DOHH2 (cell line): ENCODE measurements at regions not wholly inside any gene's neighbourhood (a gene's known extent, or its start where the extent isn't known, plus 50 kb on each side); places are given as distances from the start of the nearest gene placed in this dataset.

Experiments used
- CTCF ChIP-seq: fragments of 200-600 bp; sonication (generic); IDR thresholded peaks from one replicate; pipeline ENCODE4 v1.5.1; 2014; ENCODE audit warnings: antibody characterized with exemption, mild to moderate bottlenecking, low read depth, low read length; ENCODE audit not compliant: poor library complexity, severe bottlenecking
- EZH2phosphoT487 ChIP-seq: fragments of 200-600 bp; sonication (generic); IDR thresholded peaks from 2 replicates; pipeline ENCODE4 v1.6.1; 2017; ENCODE audit warnings: borderline replicate concordance, mild to moderate bottlenecking, antibody characterized with exemption, low read length, moderate library complexity, mixed read lengths

- no peak for TF ChIP-seq CTCF
- TF ChIP-seq EZH2phosphoT487, result no peak
These were observed 224.1 kb downstream of the IGSF11 start for GRCh38 chr3:118810499-118811035.
